Lower lobe of right lung (tissue), 2 donors: ENCODE measurements at regions not wholly inside any gene's neighbourhood (a gene's known extent, or its start where the extent isn't known, plus 50 kb on each side); places are given as distances from the start of the nearest gene placed in this dataset.
"Not testable (repeated sequence)": the region's sequence is repeated elsewhere in the genome, so short reads cannot be mapped to it uniquely, and the experiment has no call there.

Source experiments
- ATAC-seq, 2 donors: fragments of 200-7000 bp; cut with Tn5 transposase; one replicate each; pipeline ENCODE4 v1.9.1; 2020 to 2022; ENCODE audit warnings: mild to moderate bottlenecking in 2 of 2, moderate library complexity in 2 of 2
- DNase-seq: peaks from one replicate; pipeline ENCODE4 v3.0.0-alpha.2; 2020
- H3K27ac ChIP-seq: fragments of 200-600 bp; one replicate; pipeline ENCODE4 v1.8.0; 2022
- H3K27me3 ChIP-seq: fragments of 200-600 bp; one replicate; pipeline ENCODE4 v1.8.0; 2022; ENCODE audit warnings: low read depth
- H3K36me3 ChIP-seq: fragments of 200-600 bp; one replicate; pipeline ENCODE4 v1.8.0; 2022; ENCODE audit warnings: mild to moderate bottlenecking
- H3K4me1 ChIP-seq: fragments of 200-600 bp; one replicate; pipeline ENCODE4 v1.8.0; 2022
- H3K4me3 ChIP-seq: fragments of 200-600 bp; one replicate; pipeline ENCODE4 v1.8.0; 2022; ENCODE audit warnings: mild to moderate bottlenecking
- H3K9me3 ChIP-seq: fragments of 200-600 bp; one replicate; pipeline ENCODE4 v1.8.0; 2022
- intact Hi-C: fragments of 100-400 bp; cut with DNase I; formaldehyde crosslinking; loops from one replicate; pipeline ENCODE4 v1.11.0; 2022
- TF ChIP-seq, protein P1 (sequence below): fragments of 200-600 bp; IDR thresholded peaks from one replicate; pipeline ENCODE4 v1.8.0; 2022; ENCODE audit warnings: antibody characterized with exemption, mild to moderate bottlenecking
- donor health status: DM: no; HTN: yes; CAD: no; lungs with severe emphysema.

- no peaks in the 10 kb centered on the region for H3K36me3 ChIP-seq
- H3K27ac ChIP-seq: no peak overlapping the region
- intact Hi-C loops: no loop called here
- TF ChIP-seq, protein P1, sequence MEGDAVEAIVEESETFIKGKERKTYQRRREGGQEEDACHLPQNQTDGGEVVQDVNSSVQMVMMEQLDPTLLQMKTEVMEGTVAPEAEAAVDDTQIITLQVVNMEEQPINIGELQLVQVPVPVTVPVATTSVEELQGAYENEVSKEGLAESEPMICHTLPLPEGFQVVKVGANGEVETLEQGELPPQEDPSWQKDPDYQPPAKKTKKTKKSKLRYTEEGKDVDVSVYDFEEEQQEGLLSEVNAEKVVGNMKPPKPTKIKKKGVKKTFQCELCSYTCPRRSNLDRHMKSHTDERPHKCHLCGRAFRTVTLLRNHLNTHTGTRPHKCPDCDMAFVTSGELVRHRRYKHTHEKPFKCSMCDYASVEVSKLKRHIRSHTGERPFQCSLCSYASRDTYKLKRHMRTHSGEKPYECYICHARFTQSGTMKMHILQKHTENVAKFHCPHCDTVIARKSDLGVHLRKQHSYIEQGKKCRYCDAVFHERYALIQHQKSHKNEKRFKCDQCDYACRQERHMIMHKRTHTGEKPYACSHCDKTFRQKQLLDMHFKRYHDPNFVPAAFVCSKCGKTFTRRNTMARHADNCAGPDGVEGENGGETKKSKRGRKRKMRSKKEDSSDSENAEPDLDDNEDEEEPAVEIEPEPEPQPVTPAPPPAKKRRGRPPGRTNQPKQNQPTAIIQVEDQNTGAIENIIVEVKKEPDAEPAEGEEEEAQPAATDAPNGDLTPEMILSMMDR: no peak
- H3K4me3 ChIP-seq: no peak overlapping the region
- ATAC-seq (no peak), DNase-seq (no peak)
- no peaks in the 10 kb centered on the region for H3K4me1 ChIP-seq
- H3K27me3 ChIP-seq: no peaks in the 10 kb centered on the region
- H3K9me3 ChIP-seq: no peaks in the 10 kb centered on the region
Measured at GRCh38 chr10:120217736-120218135, 239.3 kb upstream of the PLPP4 start.

GRCh38 chr10:120221873-120222485 is 235.0 kb upstream of the PLPP4 start:
- DNase-seq (no peak), ATAC-seq (peak in 1 of 2 donors; percentile 75)
- Histone ChIP-seq H3K4me1 (no peaks in the 10 kb centered on the region), H3K27me3 (no peaks in the 10 kb centered on the region), H3K4me3 (no peak overlapping the region), H3K9me3 (no peaks in the 10 kb centered on the region), H3K36me3 (no peaks in the 10 kb centered on the region), H3K27ac (no peak overlapping the region)
- intact Hi-C loops: no loop called here
- TF ChIP-seq, protein P1: peak; percentile 37

GRCh38 chr10:120229641-120230040 is 227.4 kb upstream of the PLPP4 start:
- no peak for ATAC-seq
- H3K27ac ChIP-seq: no peak overlapping the region
- H3K4me1 ChIP-seq: no peaks in the 10 kb centered on the region
- no peak for DNase-seq
- no peaks in the 10 kb centered on the region for H3K27me3 ChIP-seq
- no peak overlapping the region for H3K4me3 ChIP-seq
- H3K36me3 ChIP-seq: no peaks in the 10 kb centered on the region
- no peaks in the 10 kb centered on the region for H3K9me3 ChIP-seq
- intact Hi-C loops: no loop called here
- TF ChIP-seq, protein P1: no peak

- H3K36me3 ChIP-seq, H3K4me3 ChIP-seq, intact Hi-C loops, H3K9me3 ChIP-seq, H3K27me3 ChIP-seq, H3K27ac ChIP-seq, DNase-seq, H3K4me1 ChIP-seq, ATAC-seq: not testable (repeated sequence)
Measured at GRCh38 chr10:120239695-120240094, 217.3 kb upstream of the PLPP4 start.

GRCh38 chr10:120251821-120252442 is 205.1 kb upstream of the PLPP4 start:
- intact Hi-C loops: no loop called here
- no peak overlapping the region for H3K27ac ChIP-seq
- H3K36me3 ChIP-seq: no peaks in the 10 kb centered on the region
- no peaks in the 10 kb centered on the region for H3K9me3 ChIP-seq
- no peaks in the 10 kb centered on the region for H3K27me3 ChIP-seq
- ATAC-seq (no peak), DNase-seq (no peak)
- no peaks in the 10 kb centered on the region for H3K4me1 ChIP-seq
- TF ChIP-seq, protein P1: no peak
- no peak overlapping the region for H3K4me3 ChIP-seq

DNA sequence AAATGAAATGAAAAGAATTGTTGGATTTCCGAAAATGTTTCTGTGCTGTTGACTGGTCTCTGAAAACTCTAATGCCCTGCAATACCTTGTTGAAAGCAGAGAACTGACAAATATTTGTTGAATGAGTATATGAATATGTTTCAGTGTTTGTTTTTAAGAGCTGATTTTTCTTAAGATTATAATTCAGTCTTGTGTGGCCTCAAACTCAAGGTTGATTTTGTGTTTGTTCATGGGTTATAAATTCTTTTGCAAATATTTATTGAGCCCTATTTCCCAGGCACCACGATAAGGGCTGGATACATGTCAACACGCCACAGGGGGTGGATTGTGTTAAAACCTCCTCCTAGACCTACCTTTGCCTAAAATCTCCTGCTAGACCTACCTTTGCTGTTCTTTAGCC is 203.9 kb upstream of the PLPP4 start:
- H3K4me3 ChIP-seq: no peak overlapping the region
- H3K36me3 ChIP-seq: no peaks in the 10 kb centered on the region
- H3K27me3 ChIP-seq: no peaks in the 10 kb centered on the region
- H3K27ac ChIP-seq: no peak overlapping the region
- TF ChIP-seq, protein P1: no peak
- H3K9me3 ChIP-seq: no peaks in the 10 kb centered on the region
- intact Hi-C loops: no loop called here
- DNase-seq: no peak
- H3K4me1 ChIP-seq: no peaks in the 10 kb centered on the region
- peak in 1 of 2 donors; percentile 14 for ATAC-seq
